Calu3 (cell line): ENCODE measurements at regions not wholly inside any gene's neighbourhood (a gene's known extent, or its start where the extent isn't known, plus 50 kb on each side); places are given as distances from the start of the nearest gene placed in this dataset.
A peak's percentile ranks its signal among the peaks of the same experiment; 100 is the strongest.

Experiments
- BruUV-seq: library from RNA; stranded (reverse); fragments of 400-500 nt; replicated peaks from 2 replicates; lab custom pipeline; 2021; lab: Mats Ljungman, UMichigan
- CTCF ChIA-PET: fragments of 300-600 bp; sonication (Branson Sonifier 250); formaldehyde crosslinking; loops from one replicate; lab custom pipeline; 2022; ENCODE audit warnings: antibody characterized with exemption; lab: Charles Lee
- DNase-seq: peaks from one replicate; pipeline ENCODE4 v3.0.0; 2022
- H3K27ac Mint-ChIP-seq: one replicate; pipeline ENCODE4 v1.8.0; 2022; ENCODE audit warnings: mixed read lengths; ENCODE audit not compliant: unreplicated experiment
- H3K27me3 Mint-ChIP-seq: one replicate; pipeline ENCODE4 v1.8.0; 2022; ENCODE audit warnings: mixed read lengths; ENCODE audit not compliant: unreplicated experiment
- H3K36me3 Mint-ChIP-seq: one replicate; pipeline ENCODE4 v1.8.0; 2022; ENCODE audit warnings: mild to moderate bottlenecking, moderate library complexity, mixed read lengths; ENCODE audit not compliant: insufficient read depth, unreplicated experiment
- H3K4me1 Mint-ChIP-seq: one replicate; pipeline ENCODE4 v1.8.0; 2022; ENCODE audit warnings: mild to moderate bottlenecking, low read depth, mixed read lengths; ENCODE audit not compliant: unreplicated experiment
- H3K4me3 Mint-ChIP-seq: one replicate; pipeline ENCODE4 v1.8.0; 2022; ENCODE audit warnings: mild to moderate bottlenecking, low read depth, moderate library complexity, mixed read lengths; ENCODE audit not compliant: unreplicated experiment
- H3K9me3 Mint-ChIP-seq: one replicate; pipeline ENCODE4 v1.8.0; 2022; ENCODE audit warnings: low read depth, mixed read lengths; ENCODE audit not compliant: unreplicated experiment
- intact Hi-C: fragments of 100-400 bp; cut with micrococcal nuclease; formaldehyde crosslinking; loops from one replicate; pipeline ENCODE4 v1.10.0; 2022; ENCODE audit not compliant: unreplicated experiment
- TF ChIP-seq, protein P1 (sequence below): fragments of 200-600 bp; IDR thresholded peaks from one replicate; pipeline ENCODE4 v1.8.0; 2022; ENCODE audit warnings: antibody characterized with exemption; ENCODE audit not compliant: unreplicated experiment

DNA sequence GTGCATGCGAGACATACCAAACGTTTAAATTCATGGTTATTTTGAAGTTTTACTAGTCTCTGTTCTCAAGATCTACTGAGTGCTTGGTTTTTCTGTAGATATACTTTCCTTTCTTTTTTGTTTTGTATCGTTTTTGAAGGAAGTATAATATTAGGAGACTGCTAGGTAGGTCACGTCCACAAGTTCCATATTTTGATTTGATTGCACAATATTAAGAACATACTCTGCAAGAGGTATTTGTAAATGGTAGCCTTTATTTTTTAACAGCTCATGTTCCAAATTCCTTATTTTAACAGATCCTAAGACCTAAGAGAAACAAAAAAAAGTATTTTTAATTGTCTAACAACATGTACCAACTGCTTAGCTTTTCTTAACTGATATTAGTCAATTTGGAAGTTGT is 156.7 kb downstream of the SERPINI1 start:
- CTCF ChIA-PET, result no interaction called here
- Mint-ChIP-seq H3K27ac (no peak overlapping the region), H3K36me3 (no peaks in the 10 kb centered on the region), H3K9me3 (peaks cover 2% of the 10 kb centered on the region), H3K27me3 (peaks cover 13% of the 10 kb centered on the region), H3K4me3 (no peak overlapping the region), H3K4me1 (no peaks in the 10 kb centered on the region)
- no TSS peak for BruUV-seq
- DNase-seq, result no peak
- intact Hi-C loops, result no loop called here
- TF ChIP-seq, protein P1, sequence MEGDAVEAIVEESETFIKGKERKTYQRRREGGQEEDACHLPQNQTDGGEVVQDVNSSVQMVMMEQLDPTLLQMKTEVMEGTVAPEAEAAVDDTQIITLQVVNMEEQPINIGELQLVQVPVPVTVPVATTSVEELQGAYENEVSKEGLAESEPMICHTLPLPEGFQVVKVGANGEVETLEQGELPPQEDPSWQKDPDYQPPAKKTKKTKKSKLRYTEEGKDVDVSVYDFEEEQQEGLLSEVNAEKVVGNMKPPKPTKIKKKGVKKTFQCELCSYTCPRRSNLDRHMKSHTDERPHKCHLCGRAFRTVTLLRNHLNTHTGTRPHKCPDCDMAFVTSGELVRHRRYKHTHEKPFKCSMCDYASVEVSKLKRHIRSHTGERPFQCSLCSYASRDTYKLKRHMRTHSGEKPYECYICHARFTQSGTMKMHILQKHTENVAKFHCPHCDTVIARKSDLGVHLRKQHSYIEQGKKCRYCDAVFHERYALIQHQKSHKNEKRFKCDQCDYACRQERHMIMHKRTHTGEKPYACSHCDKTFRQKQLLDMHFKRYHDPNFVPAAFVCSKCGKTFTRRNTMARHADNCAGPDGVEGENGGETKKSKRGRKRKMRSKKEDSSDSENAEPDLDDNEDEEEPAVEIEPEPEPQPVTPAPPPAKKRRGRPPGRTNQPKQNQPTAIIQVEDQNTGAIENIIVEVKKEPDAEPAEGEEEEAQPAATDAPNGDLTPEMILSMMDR, result no peak

DNA sequence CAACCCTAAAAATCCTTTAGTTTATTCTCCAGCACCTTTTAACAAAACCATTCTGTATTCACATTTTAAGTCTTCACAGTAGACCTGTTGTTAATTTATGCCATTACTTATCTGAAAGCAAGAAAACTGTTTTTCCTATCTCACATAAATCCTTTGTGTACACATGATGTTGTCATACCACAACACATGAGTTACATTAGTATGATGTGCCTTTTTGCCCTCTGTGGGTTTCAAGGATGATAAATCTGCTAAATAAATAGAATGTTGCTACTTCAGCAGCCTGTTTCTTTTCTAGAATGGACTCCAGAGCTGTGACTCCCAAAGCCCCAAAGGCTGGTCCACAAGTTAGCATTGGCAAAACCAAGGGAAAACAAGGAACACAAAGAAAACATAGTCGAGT is 151.6 kb downstream of the SERPINI1 start:
- DNase-seq, result peak; percentile 25
- Mint-ChIP-seq H3K27ac (peak overlapping the region; percentile 36), H3K27me3 (peaks cover 34% of the 10 kb centered on the region), H3K36me3 (no peaks in the 10 kb centered on the region), H3K4me3 (no peak overlapping the region), H3K9me3 (peaks cover 2% of the 10 kb centered on the region), H3K4me1 (peaks cover 19% of the 10 kb centered on the region)
- intact Hi-C loops, result no loop called here
- TF ChIP-seq, protein P1, result no peak
- CTCF ChIA-PET, result interaction anchor here (0.7 kb wide), 1 partner anchor 11 kb away, joined by 6 read pairs; no protein-coding TSS in a partner anchor
- BruUV-seq, result no TSS peak

DNA sequence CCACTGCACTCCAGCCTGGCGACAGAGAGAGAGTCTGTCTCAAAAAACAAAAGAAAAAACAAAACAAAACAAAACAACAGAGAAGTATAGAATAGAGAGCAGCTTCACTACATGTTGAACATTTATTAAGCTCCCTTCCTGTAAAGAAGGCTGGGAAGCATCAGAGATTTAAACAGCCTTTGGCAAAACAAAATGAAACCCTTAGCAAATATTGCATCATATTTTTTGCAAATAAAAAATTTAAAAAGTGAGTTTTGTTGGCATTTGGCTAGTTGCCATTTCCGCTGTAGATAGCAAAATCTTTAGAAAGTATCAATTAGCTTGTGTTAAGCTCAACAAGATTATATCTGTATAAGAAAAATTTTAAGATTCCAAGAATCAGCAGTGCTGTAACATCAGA is 151.2 kb downstream of the SERPINI1 start:
- DNase-seq, result no peak
- no peaks in the 10 kb centered on the region for H3K36me3 Mint-ChIP-seq
- intact Hi-C loops, result no loop called here
- TF ChIP-seq, protein P1, result no peak
- peaks cover 19% of the 10 kb centered on the region for H3K4me1 Mint-ChIP-seq
- H3K27ac Mint-ChIP-seq, result peak overlapping the region; percentile 36
- no peak overlapping the region for H3K4me3 Mint-ChIP-seq
- BruUV-seq, result no TSS peak
- CTCF ChIA-PET, result interaction anchor here (0.7 kb wide), 1 partner anchor 10 kb away, joined by 6 read pairs; no protein-coding TSS in a partner anchor
- H3K9me3 Mint-ChIP-seq, result peaks cover 2% of the 10 kb centered on the region
- H3K27me3 Mint-ChIP-seq, result peaks cover 34% of the 10 kb centered on the region

DNA sequence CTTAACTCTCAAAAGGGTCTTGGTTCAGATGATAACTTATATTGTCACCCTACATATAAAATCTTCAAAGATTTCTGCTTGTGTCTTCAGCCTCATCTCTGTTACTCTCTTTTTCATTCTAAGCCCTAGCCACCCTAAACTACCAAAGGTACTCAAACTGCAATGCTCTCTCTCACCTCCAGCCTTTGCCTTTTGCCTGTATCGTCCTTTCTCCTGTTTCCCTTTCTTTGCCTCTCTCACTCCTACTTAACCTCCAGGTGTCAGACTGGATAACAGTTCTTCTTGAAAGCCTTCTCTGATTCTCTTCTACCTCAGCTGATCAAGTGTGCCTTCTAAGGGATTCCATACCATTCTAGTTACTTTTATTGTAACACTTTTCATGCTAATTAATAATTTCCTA is 149.8 kb downstream of the SERPINI1 start:
- intact Hi-C loops, result no loop called here
- TF ChIP-seq, protein P1, result no peak
- Mint-ChIP-seq H3K9me3 (no peaks in the 10 kb centered on the region), H3K27me3 (peaks cover 25% of the 10 kb centered on the region), H3K27ac (peak overlapping the region; percentile 15), H3K4me3 (no peak overlapping the region), H3K4me1 (peaks cover 19% of the 10 kb centered on the region), H3K36me3 (no peaks in the 10 kb centered on the region)
- BruUV-seq, result no TSS peak
- DNase-seq, result no peak
- CTCF ChIA-PET, result no interaction called here
